GM23248 (cell line): ENCODE measurements at regions not wholly inside any gene's neighbourhood (a gene's known extent, or its start where the extent isn't known, plus 50 kb on each side); places are given as distances from the start of the nearest gene placed in this dataset.

Experiments
- EZH2 ChIP-seq: fragments of 200-600 bp; sonication (generic); IDR thresholded peaks from 2 replicates; pipeline ENCODE4 v1.6.1; 2018; ENCODE audit warnings: antibody characterized with exemption, mild to moderate bottlenecking; ENCODE audit not compliant: insufficient read depth, poor library complexity, severe bottlenecking
- EZH2phosphoT487 ChIP-seq: fragments of 200-600 bp; sonication (generic); IDR thresholded peaks from 2 replicates; pipeline ENCODE4 v1.6.1; 2018; ENCODE audit warnings: antibody characterized with exemption, moderate library complexity, mild to moderate bottlenecking, low read depth; ENCODE audit not compliant: insufficient read depth

DNA sequence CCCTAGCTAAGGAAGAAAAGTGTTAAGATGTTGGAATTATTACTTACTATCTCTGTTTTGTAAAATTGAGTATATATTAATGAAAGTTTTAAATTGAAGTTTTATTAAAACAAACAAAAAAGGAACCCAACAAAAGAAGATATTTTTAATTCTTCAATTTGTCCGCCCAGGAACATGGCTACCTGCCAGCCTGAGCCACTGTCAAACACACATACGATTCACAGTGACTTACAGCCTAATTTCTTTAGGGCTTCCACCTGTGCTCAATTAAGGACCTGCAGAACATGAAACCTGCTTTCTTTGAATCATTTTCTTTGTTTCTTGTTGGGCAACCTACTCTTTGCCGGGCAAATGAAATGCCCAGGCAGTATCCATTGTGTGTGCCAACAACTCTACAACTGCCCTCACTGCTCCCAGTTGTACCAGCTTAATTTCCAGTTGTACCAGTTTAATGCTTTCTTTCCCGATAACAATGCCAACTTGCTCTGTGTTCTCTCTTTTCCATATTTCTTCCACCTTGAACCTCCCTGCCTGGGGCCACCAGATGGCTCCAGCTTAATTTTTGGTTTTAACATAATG, 181.7 kb downstream of the GBA3 start:
- TF ChIP-seq EZH2 (no peak), EZH2phosphoT487 (no peak)
